Osteoblast (primary cell): ENCODE measurements at regions not wholly inside any gene's neighbourhood (a gene's known extent, or its start where the extent isn't known, plus 50 kb on each side); places are given as distances from the start of the nearest gene placed in this dataset.
"Not testable (repeated sequence)": the region's sequence is repeated elsewhere in the genome, so short reads cannot be mapped to it uniquely, and the experiment has no call there.

Experiments used
- DNase-seq: peaks from one replicate; pipeline ENCODE4 v3.0.0; 2011; ENCODE audit warnings: low spot score, mixed read lengths; ENCODE audit not compliant: insufficient read length; ENCODE audit errors: missing footprints
- H2AFZ ChIP-seq: 2 replicates; pipeline ENCODE4 v1.6.0; 2011; ENCODE audit warnings: mild to moderate bottlenecking, low read length
- H3K27ac ChIP-seq: 2 replicates; pipeline ENCODE4 v1.5.1; 2011; ENCODE audit warnings: mild to moderate bottlenecking, low read depth, low read length, moderate library complexity
- H3K27me3 ChIP-seq: 2 replicates; pipeline ENCODE4 v1.6.0; 2012; ENCODE audit warnings: mild to moderate bottlenecking, control low read depth, inconsistent platforms, low read length, moderate library complexity; ENCODE audit not compliant: insufficient read depth
- H3K36me3 ChIP-seq: 2 replicates; pipeline ENCODE4 v1.5.1; 2011; ENCODE audit warnings: mild to moderate bottlenecking, low read length, control low read depth, moderate library complexity; ENCODE audit not compliant: insufficient read depth
- H3K4me1 ChIP-seq: 2 replicates; pipeline ENCODE4 v1.5.1; 2011; ENCODE audit warnings: mild to moderate bottlenecking, low read length, control low read depth, moderate library complexity; ENCODE audit not compliant: insufficient read depth
- H3K4me2 ChIP-seq: 2 replicates; pipeline ENCODE4 v1.6.0; 2011; ENCODE audit warnings: mild to moderate bottlenecking, low read length; ENCODE audit not compliant: insufficient read depth
- H3K4me3 ChIP-seq: fragments of 200-600 bp; sonication (generic); 3 replicates; pipeline ENCODE4 v1.5.1; 2012; ENCODE audit warnings: mild to moderate bottlenecking, low read length, inconsistent platforms; ENCODE audit not compliant: insufficient read depth
- H3K79me2 ChIP-seq: 2 replicates; pipeline ENCODE4 v1.6.0; 2012; ENCODE audit warnings: mild to moderate bottlenecking, low read length, control low read depth, inconsistent platforms; ENCODE audit not compliant: insufficient read depth
- H3K9me3 ChIP-seq: 2 replicates; pipeline ENCODE4 v1.5.1; 2011; ENCODE audit warnings: low read depth, low read length, control low read depth
- H4K20me1 ChIP-seq: 2 replicates; pipeline ENCODE4 v1.6.0; 2012; ENCODE audit warnings: mild to moderate bottlenecking, low read length, control low read depth; ENCODE audit not compliant: insufficient read depth
- CTCF ChIP-seq: IDR thresholded peaks from 2 replicates; pipeline ENCODE4 v1.5.1; 2011; ENCODE audit warnings: mild to moderate bottlenecking, low read depth, low read length, moderate library complexity; ENCODE audit errors: extremely low read depth

- Histone ChIP-seq H4K20me1 (no peaks in the 10 kb centered on the region), H3K4me2 (no peak overlapping the region), H3K27me3 (peaks cover 47% of the 10 kb centered on the region), H3K79me2 (no peaks in the 10 kb centered on the region), H3K36me3 (no peaks in the 10 kb centered on the region), H3K4me1 (no peaks in the 10 kb centered on the region), H3K27ac (no peak overlapping the region), H3K4me3 (no peak overlapping the region), H3K9me3 (no peaks in the 10 kb centered on the region), H2AFZ (no peak overlapping the region)
- TF ChIP-seq CTCF: no peak
- DNase-seq: no peak
These were observed 78.6 kb upstream of the GDNF start for GRCh38 chr5:37918424-37918823.

GRCh38 chr5:37916525-37916924 is 76.7 kb upstream of the GDNF start:
- Histone ChIP-seq H4K20me1 (no peaks in the 10 kb centered on the region), H3K4me1 (no peaks in the 10 kb centered on the region), H3K9me3 (no peaks in the 10 kb centered on the region), H3K4me3 (no peak overlapping the region), H3K27ac (no peak overlapping the region), H3K27me3 (peaks cover 59% of the 10 kb centered on the region), H3K36me3 (no peaks in the 10 kb centered on the region), H2AFZ (no peak overlapping the region), H3K4me2 (no peak overlapping the region), H3K79me2 (no peaks in the 10 kb centered on the region)
- no peak for DNase-seq
- no peak for TF ChIP-seq CTCF

- H3K4me3 ChIP-seq: no peak overlapping the region
- H3K79me2 ChIP-seq: no peaks in the 10 kb centered on the region
- H2AFZ ChIP-seq: no peak overlapping the region
- TF ChIP-seq CTCF: no peak
- H4K20me1 ChIP-seq: no peaks in the 10 kb centered on the region
- no peak overlapping the region for H3K27ac ChIP-seq
- no peaks in the 10 kb centered on the region for H3K4me1 ChIP-seq
- no peak overlapping the region for H3K4me2 ChIP-seq
- H3K9me3 ChIP-seq: no peaks in the 10 kb centered on the region
- DNase-seq: no peak
- peaks cover 61% of the 10 kb centered on the region for H3K27me3 ChIP-seq
- H3K36me3 ChIP-seq: no peaks in the 10 kb centered on the region
These were observed 75.4 kb upstream of the GDNF start for GRCh38 chr5:37915097-37915736.

GRCh38 chr5:37909610-37910266 is 69.9 kb upstream of the GDNF start:
- H3K79me2 ChIP-seq: not testable (repeated sequence)

More at GRCh38 chr5:37909610-37910266, 69.9 kb upstream of the GDNF start:
- H3K27me3 ChIP-seq: peaks cover 56% of the 10 kb centered on the region
- H4K20me1 ChIP-seq, H3K4me1 ChIP-seq, H3K36me3 ChIP-seq, H3K27ac ChIP-seq, H3K9me3 ChIP-seq, DNase-seq, H3K4me3 ChIP-seq, H2AFZ ChIP-seq, H3K4me2 ChIP-seq: not testable (repeated sequence)
